Prostate gland (tissue), 2 donors: ENCODE measurements at regions not wholly inside any gene's neighbourhood (a gene's known extent, or its start where the extent isn't known, plus 50 kb on each side); places are given as distances from the start of the nearest gene placed in this dataset.

Experiments used
- DNase-seq: peaks from one replicate; pipeline ENCODE4 v3.0.0-alpha.2; 2019; ENCODE audit warnings: low spot score
- H3K27ac ChIP-seq, 2 donors: fragments of 200-600 bp; sonication (generic); 2 replicates each; pipeline ENCODE4 v1.5.1; 2017 to 2019
- H3K27me3 ChIP-seq: fragments of 200-600 bp; sonication (generic); replicated peaks from 2 replicates; pipeline ENCODE4 v1.5.1; 2019; ENCODE audit not compliant: insufficient read depth
- H3K36me3 ChIP-seq, 2 donors: fragments of 200-600 bp; sonication (generic); 1 replicate in 1 of 2; 2 replicates in 1 of 2; pipeline versions ENCODE4 v1.5.1 to v1.8.1; 2017 to 2019
- H3K4me1 ChIP-seq: fragments of 200-600 bp; sonication (generic); replicated peaks from 2 replicates; pipeline ENCODE4 v1.5.1; 2019
- H3K4me3 ChIP-seq, 2 donors: fragments of 200-600 bp; sonication (generic); 2 replicates each; pipeline ENCODE4 v1.5.1; 2017 to 2019
- H3K9me3 ChIP-seq: fragments of 200-600 bp; sonication (generic); 2 replicates; pipeline ENCODE4 v1.5.1; 2017
- CTCF ChIP-seq, 4 experiments: fragments of 200-600 bp in 2 of 4; fragments of 450-650 bp in 2 of 4; sonication (generic) in 2 of 4; IDR thresholded peaks; 1 replicate in 3 of 4; 2 replicates in 1 of 4; pipeline ENCODE4 v1.5.1; 2016 to 2019; ENCODE audit warnings: antibody characterized with exemption in 4 of 4, mild to moderate bottlenecking in 2 of 4, moderate library complexity in 2 of 4
- POLR2A ChIP-seq: fragments of 450-650 bp; IDR thresholded peaks from one replicate; pipeline ENCODE4 v1.6.1; 2016; ENCODE audit warnings: antibody characterized with exemption, mild to moderate bottlenecking
- POLR2AphosphoS5 ChIP-seq: sonication (generic); formaldehyde crosslinking; IDR thresholded peaks from one replicate; pipeline ENCODE4 v1.6.1; 2017; ENCODE audit warnings: antibody characterized with exemption
- WGBS: methylation state at CpG from one replicate; pipeline ENCODE4 v1.1.5; 2018; 5-methylcytosine and 5-hydroxymethylcytosine counted together
- intact Hi-C: fragments of 100-400 bp; cut with DNase I; formaldehyde crosslinking; loops from one replicate; pipeline ENCODE4 v1.14.2; 2022

- 13% methylated on average over 3 of the region's 3 CpGs for WGBS
- no peak for TF ChIP-seq POLR2A
- no peak for TF ChIP-seq POLR2AphosphoS5
- TF ChIP-seq CTCF (IDR thresholded peaks at IDR 0.05) = no peak
- Histone ChIP-seq H3K4me3 (no peak overlapping the region), H3K27me3 (no peaks in the 10 kb centered on the region), H3K9me3 (no peaks in the 10 kb centered on the region), H3K4me1 (no peaks in the 10 kb centered on the region), H3K36me3 (no peaks in the 10 kb centered on the region), H3K27ac (no peak overlapping the region)
- intact Hi-C loops = no loop called here
- no peak for DNase-seq
Measured at GRCh38 chr2:4873876-4874593, 818.1 kb upstream of the SOX11 start.

- Histone ChIP-seq H3K4me3 (no peak overlapping the region), H3K36me3 (no peaks in the 10 kb centered on the region), H3K9me3 (no peaks in the 10 kb centered on the region), H3K27me3 (no peaks in the 10 kb centered on the region), H3K27ac (no peak overlapping the region), H3K4me1 (no peaks in the 10 kb centered on the region)
- DNase-seq = no peak
- intact Hi-C loops = no loop called here
- 17% methylated on average over 3 of the region's 3 CpGs for WGBS
- no peak for TF ChIP-seq POLR2AphosphoS5
- TF ChIP-seq CTCF (IDR thresholded peaks at IDR 0.05) = no peak
- TF ChIP-seq POLR2A = no peak
Measured at GRCh38 chr2:4882421-4882820, 809.8 kb upstream of the SOX11 start.

- no peak for DNase-seq
- Histone ChIP-seq H3K36me3 (no peaks in the 10 kb centered on the region), H3K9me3 (no peaks in the 10 kb centered on the region), H3K27ac (no peak overlapping the region), H3K4me3 (no peak overlapping the region), H3K27me3 (no peaks in the 10 kb centered on the region), H3K4me1 (no peaks in the 10 kb centered on the region)
- intact Hi-C loops = no loop called here
- TF ChIP-seq POLR2AphosphoS5 = no peak
- TF ChIP-seq POLR2A = no peak
- no peak for TF ChIP-seq CTCF (IDR thresholded peaks at IDR 0.05)
- WGBS = 52% methylated on average over 8 of the region's 8 CpGs
Measured at GRCh38 chr2:4882941-4883340, 809.2 kb upstream of the SOX11 start.

- intact Hi-C loops = no loop called here
- no peak for DNase-seq
- Histone ChIP-seq H3K4me3 (no peak overlapping the region), H3K36me3 (no peaks in the 10 kb centered on the region), H3K27me3 (no peaks in the 10 kb centered on the region), H3K27ac (no peak overlapping the region), H3K9me3 (no peaks in the 10 kb centered on the region), H3K4me1 (no peaks in the 10 kb centered on the region)
- TF ChIP-seq POLR2AphosphoS5 (no peak), POLR2A (no peak), CTCF (IDR thresholded peaks at IDR 0.05) (no peak)
- 89% methylated on average over 17 of the region's 17 CpGs for WGBS
Measured at GRCh38 chr2:4883375-4883774, 808.8 kb upstream of the SOX11 start.

- no peaks in the 10 kb centered on the region for H3K36me3 ChIP-seq
- no peak for DNase-seq
- intact Hi-C loops = no loop called here
- WGBS = 95% methylated on average over 22 of the region's 25 CpGs
- H3K9me3 ChIP-seq = no peaks in the 10 kb centered on the region
- TF ChIP-seq POLR2A (no peak), CTCF (IDR thresholded peaks at IDR 0.05) (no peak), POLR2AphosphoS5 (no peak)
- H3K27me3 ChIP-seq = no peaks in the 10 kb centered on the region
- no peak overlapping the region for H3K27ac ChIP-seq
- H3K4me3 ChIP-seq = no peak overlapping the region
- H3K4me1 ChIP-seq = no peaks in the 10 kb centered on the region
Measured at GRCh38 chr2:4884117-4884571, 808.0 kb upstream of the SOX11 start.
